ENCODE measurements at regions not wholly inside any gene's neighbourhood (a gene's known extent, or its start where the extent isn't known, plus 50 kb on each side); places are given as distances from the start of the nearest gene placed in this dataset.

- no peaks in the 10 kb centered on the region for H3K9me3 Mint-ChIP-seq
- H3K27me3 Mint-ChIP-seq (ENCODE audit: insufficient read depth), result no peaks in the 10 kb centered on the region
- H3K27ac Mint-ChIP-seq, result no peak overlapping the region
- no peak for DNase-seq (ENCODE audit: low spot score)
- H3K4me1 Mint-ChIP-seq (ENCODE audit: low read depth), result no peaks in the 10 kb centered on the region
- no peaks in the 10 kb centered on the region for H3K36me3 Mint-ChIP-seq (ENCODE audit: low read depth)
- H3K4me3 Mint-ChIP-seq, result no peak overlapping the region
- intact Hi-C loops (cut with micrococcal nuclease), result no loop called here
Measured at GRCh38 chr16:65975049-65975708, 391.3 kb upstream of the CDH5 start.

- Mint-ChIP-seq H3K9me3 (no peaks in the 10 kb centered on the region), H3K27me3 (ENCODE audit: insufficient read depth) (no peaks in the 10 kb centered on the region), H3K36me3 (ENCODE audit: low read depth) (no peaks in the 10 kb centered on the region), H3K4me1 (ENCODE audit: low read depth) (no peaks in the 10 kb centered on the region), H3K4me3 (no peak overlapping the region), H3K27ac (no peak overlapping the region)
- DNase-seq (ENCODE audit: low spot score), result no peak
- intact Hi-C loops (cut with micrococcal nuclease), result no loop called here
Measured at GRCh38 chr16:65967376-65967775, 399.1 kb upstream of the CDH5 start.

GRCh38 chr16:65965628-65966027, 400.9 kb upstream of the CDH5 start:
- Mint-ChIP-seq H3K36me3 (ENCODE audit: low read depth) (no peaks in the 10 kb centered on the region), H3K4me1 (ENCODE audit: low read depth) (no peaks in the 10 kb centered on the region), H3K27me3 (ENCODE audit: insufficient read depth) (no peaks in the 10 kb centered on the region)

GRCh38 chr16:65964752-65965151, 401.7 kb upstream of the CDH5 start:
- no peak for DNase-seq (ENCODE audit: low spot score)
- H3K36me3 Mint-ChIP-seq (ENCODE audit: low read depth), result no peaks in the 10 kb centered on the region
- no peak overlapping the region for H3K4me3 Mint-ChIP-seq
- H3K27ac Mint-ChIP-seq, result no peak overlapping the region
- H3K27me3 Mint-ChIP-seq (ENCODE audit: insufficient read depth), result no peaks in the 10 kb centered on the region
- no peaks in the 10 kb centered on the region for H3K4me1 Mint-ChIP-seq (ENCODE audit: low read depth)
- intact Hi-C loops (cut with micrococcal nuclease), result no loop called here
- no peaks in the 10 kb centered on the region for H3K9me3 Mint-ChIP-seq

More at GRCh38 chr16:65965628-65966027, 400.9 kb upstream of the CDH5 start:
- H3K27ac Mint-ChIP-seq, result no peak overlapping the region
- intact Hi-C loops (cut with micrococcal nuclease), result no loop called here
- no peaks in the 10 kb centered on the region for H3K9me3 Mint-ChIP-seq
- no peak for DNase-seq (ENCODE audit: low spot score)
- H3K4me3 Mint-ChIP-seq, result no peak overlapping the region

- Mint-ChIP-seq H3K9me3 (no peaks in the 10 kb centered on the region), H3K36me3 (ENCODE audit: low read depth) (no peaks in the 10 kb centered on the region), H3K27me3 (ENCODE audit: insufficient read depth) (no peaks in the 10 kb centered on the region), H3K4me1 (ENCODE audit: low read depth) (no peaks in the 10 kb centered on the region), H3K27ac (no peak overlapping the region), H3K4me3 (no peak overlapping the region)
- no peak for DNase-seq (ENCODE audit: low spot score)
- intact Hi-C loops (cut with micrococcal nuclease), result no loop called here
Measured at GRCh38 chr16:65961476-65962143, 404.9 kb upstream of the CDH5 start.

- DNase-seq (ENCODE audit: low spot score), result no peak
- intact Hi-C loops (cut with micrococcal nuclease), result no loop called here
- no peak overlapping the region for H3K27ac Mint-ChIP-seq
- H3K9me3 Mint-ChIP-seq, result no peaks in the 10 kb centered on the region
- H3K36me3 Mint-ChIP-seq (ENCODE audit: low read depth), result no peaks in the 10 kb centered on the region
- no peak overlapping the region for H3K4me3 Mint-ChIP-seq
- no peaks in the 10 kb centered on the region for H3K27me3 Mint-ChIP-seq (ENCODE audit: insufficient read depth)
- H3K4me1 Mint-ChIP-seq (ENCODE audit: low read depth), result no peaks in the 10 kb centered on the region
Measured at GRCh38 chr16:65959983-65960382, 406.5 kb upstream of the CDH5 start.

GRCh38 chr16:65958086-65958485, 408.4 kb upstream of the CDH5 start:
- DNase-seq (ENCODE audit: low spot score), result no peak
- Mint-ChIP-seq H3K36me3 (ENCODE audit: low read depth) (no peaks in the 10 kb centered on the region), H3K9me3 (no peaks in the 10 kb centered on the region), H3K4me3 (no peak overlapping the region), H3K4me1 (ENCODE audit: low read depth) (no peaks in the 10 kb centered on the region), H3K27me3 (ENCODE audit: insufficient read depth) (peaks cover 2% of the 10 kb centered on the region), H3K27ac (no peak overlapping the region)
- intact Hi-C loops (cut with micrococcal nuclease), result no loop called here

- no peak for DNase-seq (ENCODE audit: low spot score)
- H3K4me1 Mint-ChIP-seq (ENCODE audit: low read depth), result no peaks in the 10 kb centered on the region
- H3K4me3 Mint-ChIP-seq, result no peak overlapping the region
- intact Hi-C loops (cut with micrococcal nuclease), result no loop called here
- no peaks in the 10 kb centered on the region for H3K9me3 Mint-ChIP-seq
- no peaks in the 10 kb centered on the region for H3K36me3 Mint-ChIP-seq (ENCODE audit: low read depth)
- H3K27me3 Mint-ChIP-seq (ENCODE audit: insufficient read depth), result peaks cover 2% of the 10 kb centered on the region
- no peak overlapping the region for H3K27ac Mint-ChIP-seq
Measured at GRCh38 chr16:65956100-65956499, 410.4 kb upstream of the CDH5 start.

- no peaks in the 10 kb centered on the region for H3K9me3 Mint-ChIP-seq
- H3K4me1 Mint-ChIP-seq (ENCODE audit: low read depth), result no peaks in the 10 kb centered on the region
- no peak for DNase-seq (ENCODE audit: low spot score)
- intact Hi-C loops (cut with micrococcal nuclease), result no loop called here
- H3K4me3 Mint-ChIP-seq, result no peak overlapping the region
- H3K27ac Mint-ChIP-seq, result no peak overlapping the region
- peaks cover 2% of the 10 kb centered on the region for H3K27me3 Mint-ChIP-seq (ENCODE audit: insufficient read depth)
- no peaks in the 10 kb centered on the region for H3K36me3 Mint-ChIP-seq (ENCODE audit: low read depth)
Measured at GRCh38 chr16:65954446-65954845, 412.0 kb upstream of the CDH5 start.

GRCh38 chr16:65950211-65950610, 416.3 kb upstream of the CDH5 start:
- Mint-ChIP-seq H3K27ac (no peak overlapping the region), H3K9me3 (no peaks in the 10 kb centered on the region), H3K36me3 (ENCODE audit: low read depth) (no peaks in the 10 kb centered on the region), H3K4me3 (no peak overlapping the region), H3K27me3 (ENCODE audit: insufficient read depth) (peaks cover 2% of the 10 kb centered on the region), H3K4me1 (ENCODE audit: low read depth) (no peaks in the 10 kb centered on the region)
- no peak for DNase-seq (ENCODE audit: low spot score)
- intact Hi-C loops (cut with micrococcal nuclease), result no loop called here

- intact Hi-C loops (cut with micrococcal nuclease), result no loop called here
- no peaks in the 10 kb centered on the region for H3K9me3 Mint-ChIP-seq
- no peak for DNase-seq (ENCODE audit: low spot score)
- H3K36me3 Mint-ChIP-seq (ENCODE audit: low read depth), result no peaks in the 10 kb centered on the region
- H3K4me3 Mint-ChIP-seq, result no peak overlapping the region
- no peaks in the 10 kb centered on the region for H3K4me1 Mint-ChIP-seq (ENCODE audit: low read depth)
- no peak overlapping the region for H3K27ac Mint-ChIP-seq
- H3K27me3 Mint-ChIP-seq (ENCODE audit: insufficient read depth), result no peaks in the 10 kb centered on the region
Measured at GRCh38 chr16:65948361-65948760, 418.1 kb upstream of the CDH5 start.

- Mint-ChIP-seq H3K9me3 (no peaks in the 10 kb centered on the region), H3K4me3 (no peak overlapping the region), H3K27me3 (ENCODE audit: insufficient read depth) (no peaks in the 10 kb centered on the region), H3K4me1 (ENCODE audit: low read depth) (no peaks in the 10 kb centered on the region), H3K27ac (no peak overlapping the region), H3K36me3 (ENCODE audit: low read depth) (no peaks in the 10 kb centered on the region)
- intact Hi-C loops (cut with micrococcal nuclease), result no loop called here
- DNase-seq (ENCODE audit: low spot score), result no peak
Measured at GRCh38 chr16:65947951-65948350, 418.5 kb upstream of the CDH5 start.

- Mint-ChIP-seq H3K27me3 (ENCODE audit: insufficient read depth) (no peaks in the 10 kb centered on the region), H3K4me1 (ENCODE audit: low read depth) (no peaks in the 10 kb centered on the region), H3K27ac (no peak overlapping the region), H3K9me3 (no peaks in the 10 kb centered on the region), H3K36me3 (ENCODE audit: low read depth) (no peaks in the 10 kb centered on the region), H3K4me3 (no peak overlapping the region)
- intact Hi-C loops (cut with micrococcal nuclease), result no loop called here
- DNase-seq (ENCODE audit: low spot score), result no peak
Measured at GRCh38 chr16:65945493-65945892, 421.0 kb upstream of the CDH5 start.

- Mint-ChIP-seq H3K9me3 (no peaks in the 10 kb centered on the region), H3K4me1 (ENCODE audit: low read depth) (no peaks in the 10 kb centered on the region), H3K27me3 (ENCODE audit: insufficient read depth) (no peaks in the 10 kb centered on the region), H3K4me3 (no peak overlapping the region), H3K27ac (no peak overlapping the region), H3K36me3 (ENCODE audit: low read depth) (no peaks in the 10 kb centered on the region)
- DNase-seq (ENCODE audit: low spot score), result no peak
- intact Hi-C loops (cut with micrococcal nuclease), result no loop called here
Measured at GRCh38 chr16:65944361-65944760, 422.1 kb upstream of the CDH5 start.
